ENCODE measurements at regions not wholly inside any gene's neighbourhood (a gene's known extent, or its start where the extent isn't known, plus 50 kb on each side); places are given as distances from the start of the nearest gene placed in this dataset.
"Not testable (repeated sequence)": the region's sequence is repeated elsewhere in the genome, so short reads cannot be mapped to it uniquely, and the experiment has no call there.

- Histone ChIP-seq H3K27ac (ENCODE audit: low read depth in 2 of 2, low read length in 2 of 2) (no peak overlapping the region), H3K27me3 (ENCODE audit: control insufficient read depth in 2 of 2, insufficient read depth in 2 of 2, low read length in 2 of 2) (no peaks in the 10 kb centered on the region), H3K4me3 (ENCODE audit: low read length in 2 of 2) (no peak overlapping the region), H3K4me1 (ENCODE audit: control insufficient read depth in 2 of 2, insufficient read depth in 2 of 2, low read length in 2 of 2) (no peaks in the 10 kb centered on the region), H3K36me3 (ENCODE audit: control insufficient read depth in 2 of 2, insufficient read depth in 2 of 2, low read length in 2 of 2) (no peaks in the 10 kb centered on the region), H3K9ac (ENCODE audit: low read depth in 1 of 2, low read length in 2 of 2) (no peak overlapping the region), H3K9me3 (ENCODE audit: control insufficient read depth in 2 of 2, low read length in 2 of 2) (no peaks in the 10 kb centered on the region)
Measured at GRCh38 chr2:241958818-241959545, 89.5 kb downstream of the RTP5 start.

- Histone ChIP-seq H3K27ac (ENCODE audit: low read depth in 2 of 2, low read length in 2 of 2) (no peak overlapping the region), H3K27me3 (ENCODE audit: control insufficient read depth in 2 of 2, insufficient read depth in 2 of 2, low read length in 2 of 2) (no peaks in the 10 kb centered on the region), H3K4me1 (ENCODE audit: control insufficient read depth in 2 of 2, insufficient read depth in 2 of 2, low read length in 2 of 2) (no peaks in the 10 kb centered on the region), H3K9me3 (ENCODE audit: control insufficient read depth in 2 of 2, low read length in 2 of 2) (no peaks in the 10 kb centered on the region), H3K9ac (ENCODE audit: low read depth in 1 of 2, low read length in 2 of 2) (no peak overlapping the region), H3K36me3 (ENCODE audit: control insufficient read depth in 2 of 2, insufficient read depth in 2 of 2, low read length in 2 of 2) (no peaks in the 10 kb centered on the region), H3K4me3 (ENCODE audit: low read length in 2 of 2) (no peak overlapping the region)
Measured at GRCh38 chr2:241959751-241960269, 90.3 kb downstream of the RTP5 start.

DNA sequence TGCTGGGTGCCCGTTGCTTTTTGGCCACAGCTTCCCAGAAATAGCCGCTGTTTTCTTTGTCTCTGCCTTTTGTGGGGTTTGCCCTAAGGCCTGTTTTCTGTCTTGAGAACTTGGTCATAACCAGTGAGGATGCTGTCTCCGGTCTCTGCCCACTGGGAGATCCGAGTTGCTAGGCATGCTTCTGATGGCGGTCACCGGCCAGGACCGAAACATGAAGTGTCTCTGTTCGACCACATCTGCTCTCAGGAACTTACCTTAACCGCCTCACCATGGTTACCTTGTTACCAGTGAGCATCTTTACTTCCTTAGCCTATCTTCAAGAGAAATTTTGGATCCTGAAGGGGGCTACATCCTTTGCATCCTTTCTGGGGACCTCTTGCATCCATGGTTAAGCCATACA is 91.9 kb downstream of the RTP5 start:
- Histone ChIP-seq H3K9ac (ENCODE audit: low read depth in 1 of 2, low read length in 2 of 2) (no peak overlapping the region), H3K36me3 (ENCODE audit: control insufficient read depth in 2 of 2, insufficient read depth in 2 of 2, low read length in 2 of 2) (no peaks in the 10 kb centered on the region), H3K4me3 (ENCODE audit: low read length in 2 of 2) (no peak overlapping the region), H3K9me3 (ENCODE audit: control insufficient read depth in 2 of 2, low read length in 2 of 2) (no peaks in the 10 kb centered on the region), H3K27me3 (ENCODE audit: control insufficient read depth in 2 of 2, insufficient read depth in 2 of 2, low read length in 2 of 2) (no peaks in the 10 kb centered on the region), H3K4me1 (ENCODE audit: control insufficient read depth in 2 of 2, insufficient read depth in 2 of 2, low read length in 2 of 2) (no peaks in the 10 kb centered on the region), H3K27ac (ENCODE audit: low read depth in 2 of 2, low read length in 2 of 2) (no peak overlapping the region)

GRCh38 chr2:241964133-241964532 is 94.6 kb downstream of the RTP5 start:
- Histone ChIP-seq H3K9ac (ENCODE audit: low read depth in 1 of 2, low read length in 2 of 2) (no peak overlapping the region), H3K4me1 (ENCODE audit: control insufficient read depth in 2 of 2, insufficient read depth in 2 of 2, low read length in 2 of 2) (no peaks in the 10 kb centered on the region), H3K36me3 (ENCODE audit: control insufficient read depth in 2 of 2, insufficient read depth in 2 of 2, low read length in 2 of 2) (no peaks in the 10 kb centered on the region), H3K9me3 (ENCODE audit: control insufficient read depth in 2 of 2, low read length in 2 of 2) (no peaks in the 10 kb centered on the region), H3K27me3 (ENCODE audit: control insufficient read depth in 2 of 2, insufficient read depth in 2 of 2, low read length in 2 of 2) (no peaks in the 10 kb centered on the region), H3K27ac (ENCODE audit: low read depth in 2 of 2, low read length in 2 of 2) (no peak overlapping the region), H3K4me3 (ENCODE audit: low read length in 2 of 2) (no peak overlapping the region)

DNA sequence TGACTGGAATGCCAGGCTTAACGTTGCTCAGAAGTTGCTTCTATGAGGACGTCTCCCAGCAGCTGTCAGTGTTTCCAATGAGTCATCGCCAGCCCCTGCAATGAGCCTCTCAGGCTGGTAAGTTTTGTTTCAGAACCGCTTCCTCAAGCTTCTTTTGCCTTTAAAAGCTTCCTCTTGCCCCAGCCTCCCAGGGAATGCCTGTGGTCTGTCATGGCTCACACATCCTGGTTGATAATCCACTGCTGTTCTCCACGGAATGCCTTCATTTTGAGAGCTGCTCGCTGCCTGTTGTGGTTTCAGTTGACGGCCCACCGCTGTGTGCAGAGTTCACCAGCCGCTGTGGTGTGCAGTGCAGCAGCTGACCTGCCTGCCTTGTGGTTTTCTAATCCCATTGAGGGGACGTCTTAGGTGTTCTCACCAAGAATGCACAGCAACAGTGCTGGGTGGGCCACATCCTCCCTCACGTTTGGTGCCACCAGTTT is 96.4 kb downstream of the RTP5 start:
- H3K9ac ChIP-seq (ENCODE audit: low read depth in 1 of 2, low read length in 2 of 2), result no peak overlapping the region

GRCh38 chr2:241966647-241967466 is 97.3 kb downstream of the RTP5 start:
- H3K4me3 ChIP-seq (ENCODE audit: low read length in 2 of 2), result no peak overlapping the region
- no peaks in the 10 kb centered on the region for H3K9me3 ChIP-seq (ENCODE audit: control insufficient read depth in 2 of 2, low read length in 2 of 2)
- H3K27me3 ChIP-seq (ENCODE audit: control insufficient read depth in 2 of 2, insufficient read depth in 2 of 2, low read length in 2 of 2), result no peaks in the 10 kb centered on the region
- no peaks in the 10 kb centered on the region for H3K4me1 ChIP-seq (ENCODE audit: control insufficient read depth in 2 of 2, insufficient read depth in 2 of 2, low read length in 2 of 2)
- no peak overlapping the region for H3K9ac ChIP-seq (ENCODE audit: low read depth in 1 of 2, low read length in 2 of 2)
- no peaks in the 10 kb centered on the region for H3K36me3 ChIP-seq (ENCODE audit: control insufficient read depth in 2 of 2, insufficient read depth in 2 of 2, low read length in 2 of 2)
- no peak overlapping the region for H3K27ac ChIP-seq (ENCODE audit: low read depth in 2 of 2, low read length in 2 of 2)

More for the DNA sequence above, 96.4 kb downstream of the RTP5 start:
- Histone ChIP-seq H3K4me1 (ENCODE audit: control insufficient read depth in 2 of 2, insufficient read depth in 2 of 2, low read length in 2 of 2) (no peaks in the 10 kb centered on the region), H3K4me3 (ENCODE audit: low read length in 2 of 2) (peak overlapping the region in 1 of 2 donors; percentile 29), H3K9me3 (ENCODE audit: control insufficient read depth in 2 of 2, low read length in 2 of 2) (no peaks in the 10 kb centered on the region), H3K36me3 (ENCODE audit: control insufficient read depth in 2 of 2, insufficient read depth in 2 of 2, low read length in 2 of 2) (no peaks in the 10 kb centered on the region), H3K27ac (ENCODE audit: low read depth in 2 of 2, low read length in 2 of 2) (peak overlapping the region; percentile 15 to 19), H3K27me3 (ENCODE audit: control insufficient read depth in 2 of 2, insufficient read depth in 2 of 2, low read length in 2 of 2) (no peaks in the 10 kb centered on the region)

DNA sequence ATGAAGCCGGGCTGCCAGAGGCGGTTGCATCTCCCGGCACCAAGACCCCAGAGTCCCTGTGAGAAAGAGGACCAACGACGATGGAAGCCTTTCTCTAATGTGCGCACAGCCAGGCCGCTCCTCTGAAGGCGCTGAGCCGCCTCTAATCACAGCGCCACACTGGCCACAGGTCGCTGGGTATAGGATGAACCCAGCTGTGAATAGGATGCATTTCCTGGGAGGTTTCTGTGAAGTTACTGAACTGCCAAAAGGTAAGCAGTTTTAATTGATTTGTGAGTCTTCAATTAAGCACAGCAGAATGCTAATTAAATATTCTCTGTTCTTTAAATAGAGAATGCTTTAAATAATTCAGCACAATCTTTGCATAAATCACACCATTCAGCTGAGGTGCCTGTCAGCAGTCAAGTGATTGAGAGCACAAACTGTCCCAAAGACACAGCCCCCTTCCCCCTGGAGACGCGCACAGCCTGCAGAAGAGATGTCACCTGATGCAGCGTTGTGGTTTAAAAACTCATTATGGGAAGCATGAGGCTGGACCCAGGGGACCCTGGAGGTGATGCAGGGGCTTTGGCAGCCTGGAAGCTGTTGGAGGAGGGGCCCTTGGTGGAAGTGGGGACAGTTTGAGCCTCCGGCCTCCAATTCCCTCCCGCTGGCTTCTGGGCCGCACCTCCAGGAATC is 98.1 kb downstream of the RTP5 start:
- H3K36me3 ChIP-seq (ENCODE audit: control insufficient read depth in 2 of 2, insufficient read depth in 2 of 2, low read length in 2 of 2), result no peaks in the 10 kb centered on the region
- H3K4me3 ChIP-seq (ENCODE audit: low read length in 2 of 2), result no peak overlapping the region
- H3K9me3 ChIP-seq (ENCODE audit: control insufficient read depth in 2 of 2, low read length in 2 of 2), result no peaks in the 10 kb centered on the region
- no peak overlapping the region for H3K9ac ChIP-seq (ENCODE audit: low read depth in 1 of 2, low read length in 2 of 2)
- H3K4me1 ChIP-seq (ENCODE audit: control insufficient read depth in 2 of 2, insufficient read depth in 2 of 2, low read length in 2 of 2), result no peaks in the 10 kb centered on the region
- no peaks in the 10 kb centered on the region for H3K27me3 ChIP-seq (ENCODE audit: control insufficient read depth in 2 of 2, insufficient read depth in 2 of 2, low read length in 2 of 2)
- no peak overlapping the region for H3K27ac ChIP-seq (ENCODE audit: low read depth in 2 of 2, low read length in 2 of 2)

- H3K9me3 ChIP-seq (ENCODE audit: control insufficient read depth in 2 of 2, low read length in 2 of 2), result no peaks in the 10 kb centered on the region
- no peak overlapping the region for H3K27ac ChIP-seq (ENCODE audit: low read depth in 2 of 2, low read length in 2 of 2)
- H3K9ac ChIP-seq (ENCODE audit: low read depth in 1 of 2, low read length in 2 of 2), result no peak overlapping the region
- H3K4me1 ChIP-seq (ENCODE audit: control insufficient read depth in 2 of 2, insufficient read depth in 2 of 2, low read length in 2 of 2), result no peaks in the 10 kb centered on the region
- H3K4me3 ChIP-seq (ENCODE audit: low read length in 2 of 2), result no peak overlapping the region
- H3K36me3 ChIP-seq (ENCODE audit: control insufficient read depth in 2 of 2, insufficient read depth in 2 of 2, low read length in 2 of 2), result no peaks in the 10 kb centered on the region
- no peaks in the 10 kb centered on the region for H3K27me3 ChIP-seq (ENCODE audit: control insufficient read depth in 2 of 2, insufficient read depth in 2 of 2, low read length in 2 of 2)
Measured at GRCh38 chr2:241968417-241968816, 98.9 kb downstream of the RTP5 start.

DNA sequence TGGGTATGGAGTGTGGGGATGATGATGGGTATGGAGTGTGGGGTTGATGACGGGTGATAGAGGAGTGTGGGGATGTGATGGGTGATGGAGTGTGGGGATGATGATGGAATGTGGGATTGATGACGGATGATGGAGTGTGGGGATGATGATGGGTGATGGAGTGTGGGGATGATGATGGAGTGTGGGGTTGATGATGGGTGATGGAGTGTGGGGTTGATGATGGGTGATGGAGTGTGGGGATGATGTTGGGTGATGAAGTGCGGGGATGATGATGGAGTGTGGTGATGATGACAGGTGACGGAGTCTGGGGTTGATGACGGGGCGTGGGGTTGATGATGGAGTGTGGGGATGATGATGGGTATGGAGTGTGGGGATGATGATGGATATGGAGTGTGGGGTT is 99.7 kb downstream of the RTP5 start:
- H3K9ac ChIP-seq (ENCODE audit: low read depth in 1 of 2, low read length in 2 of 2); H3K36me3 ChIP-seq (ENCODE audit: control insufficient read depth in 2 of 2, insufficient read depth in 2 of 2, low read length in 2 of 2); H3K9me3 ChIP-seq (ENCODE audit: control insufficient read depth in 2 of 2, low read length in 2 of 2); H3K27me3 ChIP-seq (ENCODE audit: control insufficient read depth in 2 of 2, insufficient read depth in 2 of 2, low read length in 2 of 2); H3K4me3 ChIP-seq (ENCODE audit: low read length in 2 of 2); H3K27ac ChIP-seq (ENCODE audit: low read depth in 2 of 2, low read length in 2 of 2); H3K4me1 ChIP-seq (ENCODE audit: control insufficient read depth in 2 of 2, insufficient read depth in 2 of 2, low read length in 2 of 2): not testable (repeated sequence)

GRCh38 chr2:241970716-241971115 is 101.2 kb downstream of the RTP5 start:
- Histone ChIP-seq H3K9me3 (ENCODE audit: control insufficient read depth in 2 of 2, low read length in 2 of 2) (no peaks in the 10 kb centered on the region), H3K27me3 (ENCODE audit: control insufficient read depth in 2 of 2, insufficient read depth in 2 of 2, low read length in 2 of 2) (no peaks in the 10 kb centered on the region), H3K36me3 (ENCODE audit: control insufficient read depth in 2 of 2, insufficient read depth in 2 of 2, low read length in 2 of 2) (no peaks in the 10 kb centered on the region), H3K4me1 (ENCODE audit: control insufficient read depth in 2 of 2, insufficient read depth in 2 of 2, low read length in 2 of 2) (no peaks in the 10 kb centered on the region), H3K4me3 (ENCODE audit: low read length in 2 of 2) (no peak overlapping the region), H3K9ac (ENCODE audit: low read depth in 1 of 2, low read length in 2 of 2) (no peak overlapping the region), H3K27ac (ENCODE audit: low read depth in 2 of 2, low read length in 2 of 2) (no peak overlapping the region)

All from mucosa of rectum (tissue), 2 donors.